ENCODE measurements at regions not wholly inside any gene's neighbourhood (a gene's known extent, or its start where the extent isn't known, plus 50 kb on each side); places are given as distances from the start of the nearest gene placed in this dataset.

DNA sequence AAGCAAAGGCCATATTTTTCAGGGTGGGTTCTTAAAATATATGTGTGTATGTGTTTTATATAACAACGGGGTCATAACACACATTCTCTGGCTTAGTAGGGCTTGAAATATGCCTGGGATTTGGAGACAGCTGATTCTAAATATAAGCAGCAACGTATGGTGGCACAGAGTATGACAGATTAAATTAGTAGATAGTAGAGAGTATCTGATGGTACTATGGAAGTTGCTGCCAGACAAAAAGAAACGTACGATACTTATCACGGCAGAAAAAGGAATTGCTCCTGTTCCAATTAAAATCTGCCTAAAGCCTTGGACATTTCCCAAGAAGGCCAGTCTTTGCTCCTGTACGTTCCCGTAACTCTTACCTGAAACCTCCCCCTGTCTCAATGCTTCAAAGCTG lies 607.9 kb upstream of the ID2 start:
- TF ChIP-seq, protein P1, sequence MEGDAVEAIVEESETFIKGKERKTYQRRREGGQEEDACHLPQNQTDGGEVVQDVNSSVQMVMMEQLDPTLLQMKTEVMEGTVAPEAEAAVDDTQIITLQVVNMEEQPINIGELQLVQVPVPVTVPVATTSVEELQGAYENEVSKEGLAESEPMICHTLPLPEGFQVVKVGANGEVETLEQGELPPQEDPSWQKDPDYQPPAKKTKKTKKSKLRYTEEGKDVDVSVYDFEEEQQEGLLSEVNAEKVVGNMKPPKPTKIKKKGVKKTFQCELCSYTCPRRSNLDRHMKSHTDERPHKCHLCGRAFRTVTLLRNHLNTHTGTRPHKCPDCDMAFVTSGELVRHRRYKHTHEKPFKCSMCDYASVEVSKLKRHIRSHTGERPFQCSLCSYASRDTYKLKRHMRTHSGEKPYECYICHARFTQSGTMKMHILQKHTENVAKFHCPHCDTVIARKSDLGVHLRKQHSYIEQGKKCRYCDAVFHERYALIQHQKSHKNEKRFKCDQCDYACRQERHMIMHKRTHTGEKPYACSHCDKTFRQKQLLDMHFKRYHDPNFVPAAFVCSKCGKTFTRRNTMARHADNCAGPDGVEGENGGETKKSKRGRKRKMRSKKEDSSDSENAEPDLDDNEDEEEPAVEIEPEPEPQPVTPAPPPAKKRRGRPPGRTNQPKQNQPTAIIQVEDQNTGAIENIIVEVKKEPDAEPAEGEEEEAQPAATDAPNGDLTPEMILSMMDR (IDR thresholded peaks at IDR 0.05) = no peak
- TF ChIP-seq POLR2A (IDR thresholded peaks at IDR 0.05) = no peak
